ENCODE measurements at regions not wholly inside any gene's neighbourhood (a gene's known extent, or its start where the extent isn't known, plus 50 kb on each side); places are given as distances from the start of the nearest gene placed in this dataset.
"Not testable (repeated sequence)": the region's sequence is repeated elsewhere in the genome, so short reads cannot be mapped to it uniquely, and the experiment has no call there.

GRCh38 chr6:68139130-68139529, 496.0 kb upstream of the ADGRB3 start:
- peak; percentile 53 for DNase-seq

GRCh38 chr6:68134796-68135195, 500.3 kb upstream of the ADGRB3 start:
- DNase-seq: no peak

- DNase-seq: no peak
Measured at GRCh38 chr6:68128211-68128610, 506.9 kb upstream of the ADGRB3 start.

- DNase-seq: no peak
Measured at GRCh38 chr6:68127074-68127473, 508.0 kb upstream of the ADGRB3 start.

- no peak for DNase-seq
Measured at GRCh38 chr6:68126089-68126749, 508.9 kb upstream of the ADGRB3 start.

GRCh38 chr6:68122975-68123374, 512.1 kb upstream of the ADGRB3 start:
- not testable (repeated sequence) for DNase-seq

GRCh38 chr6:68122032-68122431, 513.0 kb upstream of the ADGRB3 start:
- DNase-seq: no peak

GRCh38 chr6:68120954-68121353, 514.1 kb upstream of the ADGRB3 start:
- DNase-seq: not testable (repeated sequence)

- DNase-seq: no peak
Measured at GRCh38 chr6:68114463-68115047, 520.5 kb upstream of the ADGRB3 start.

GRCh38 chr6:68108233-68108835, 526.7 kb upstream of the ADGRB3 start:
- no peak for DNase-seq

GRCh38 chr6:68094070-68094469, 541.0 kb upstream of the ADGRB3 start:
- no peak for DNase-seq

GRCh38 chr6:68087399-68088133, 547.5 kb upstream of the ADGRB3 start:
- DNase-seq: no peak

- no peak for DNase-seq
Measured at GRCh38 chr6:68086199-68086598, 548.9 kb upstream of the ADGRB3 start.

- DNase-seq: not testable (repeated sequence)
Measured at GRCh38 chr6:68085599-68085998, 549.5 kb upstream of the ADGRB3 start.

- DNase-seq: no peak
Measured at GRCh38 chr6:68082086-68082485, 553.0 kb upstream of the ADGRB3 start.

- DNase-seq: no peak
Measured at GRCh38 chr6:68080074-68080473, 555.0 kb upstream of the ADGRB3 start.

- no peak for DNase-seq
Measured at GRCh38 chr6:68077661-68078060, 557.4 kb upstream of the ADGRB3 start.

- DNase-seq: no peak
Measured at GRCh38 chr6:68071740-68072139, 563.3 kb upstream of the ADGRB3 start.

GRCh38 chr6:68069921-68070710, 565.0 kb upstream of the ADGRB3 start:
- no peak for DNase-seq

GRCh38 chr6:68059899-68060298, 575.2 kb upstream of the ADGRB3 start:
- DNase-seq: no peak

GRCh38 chr6:68059261-68059660, 575.8 kb upstream of the ADGRB3 start:
- no peak for DNase-seq

- DNase-seq: not testable (repeated sequence)
Measured at GRCh38 chr6:68056596-68056995, 578.5 kb upstream of the ADGRB3 start.

GRCh38 chr6:68054756-68055155, 580.3 kb upstream of the ADGRB3 start:
- no peak for DNase-seq

Measured in retina (tissue), 1 donor.